ENCODE measurements at regions not wholly inside any gene's neighbourhood (a gene's known extent, or its start where the extent isn't known, plus 50 kb on each side); places are given as distances from the start of the nearest gene placed in this dataset.

DNA sequence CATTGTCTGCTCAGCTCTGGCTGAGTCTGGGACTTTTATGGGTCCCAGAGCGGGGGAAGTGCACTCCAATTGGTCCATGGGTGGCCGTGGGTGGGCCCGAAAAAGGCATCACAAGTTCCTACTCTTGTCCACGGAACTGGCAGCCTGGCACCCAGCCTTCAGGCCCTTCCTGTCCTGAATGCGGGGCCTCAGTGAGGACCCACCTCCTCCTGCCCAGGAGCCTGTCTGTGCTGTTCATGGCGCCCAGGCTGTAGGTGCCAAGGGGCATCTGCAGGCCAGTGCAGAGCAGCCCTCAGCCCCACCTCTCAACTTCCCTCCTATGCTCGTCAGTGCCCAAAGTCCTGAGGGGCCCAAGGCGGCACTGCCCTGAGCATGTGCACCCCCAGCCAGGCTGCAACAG is 411.7 kb upstream of the KIRREL3 start:
- TF ChIP-seq CTCF (IDR thresholded peaks at IDR 0.05), result no peak
- Histone ChIP-seq H3K4me3 (no peak overlapping the region), H3K36me3 (no peaks in the 10 kb centered on the region), H3K9me3 (peaks cover 18% of the 10 kb centered on the region), H3K4me1 (no peaks in the 10 kb centered on the region), H3K27ac (no peak overlapping the region), H3K27me3 (ENCODE audit: low read depth) (no peaks in the 10 kb centered on the region)
- intact Hi-C loops (cut with DNase I), result no loop called here
- ATAC-seq (peak in 1 of 2 donors; percentile 21), DNase-seq (no peak)

DNA sequence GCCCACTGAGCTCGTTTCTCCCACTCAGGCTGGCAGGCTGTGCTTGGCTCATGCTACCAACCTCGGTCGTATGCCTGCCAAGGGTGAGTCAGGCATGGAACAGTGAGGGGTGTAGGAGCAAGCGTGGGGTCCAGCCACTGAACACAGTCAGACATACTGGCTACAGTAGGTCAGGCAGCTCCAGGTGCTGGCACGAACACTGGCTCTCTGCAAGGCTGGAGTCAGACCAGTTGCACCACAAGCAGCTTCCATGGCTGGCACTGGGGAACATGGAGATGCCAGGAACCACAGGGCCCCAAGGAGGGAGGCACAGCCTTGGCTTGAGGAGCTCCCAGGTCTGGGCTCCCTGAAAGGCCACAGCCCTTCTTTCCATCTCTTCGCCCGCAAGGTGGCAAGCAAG is 410.7 kb upstream of the KIRREL3 start:
- no peak for TF ChIP-seq CTCF (IDR thresholded peaks at IDR 0.05)
- H3K36me3 ChIP-seq, result no peaks in the 10 kb centered on the region
- no peaks in the 10 kb centered on the region for H3K27me3 ChIP-seq (ENCODE audit: low read depth)
- H3K27ac ChIP-seq, result no peak overlapping the region
- peaks cover 18% of the 10 kb centered on the region for H3K9me3 ChIP-seq
- intact Hi-C loops (cut with DNase I), result no loop called here
- no peak overlapping the region for H3K4me3 ChIP-seq
- ATAC-seq, result peak in 1 of 2 donors; percentile 19
- no peaks in the 10 kb centered on the region for H3K4me1 ChIP-seq
- DNase-seq, result no peak

GRCh38 chr11:127395034-127395433 is 394.5 kb upstream of the KIRREL3 start:
- no peaks in the 10 kb centered on the region for H3K36me3 ChIP-seq
- no peak overlapping the region for H3K4me3 ChIP-seq
- intact Hi-C loops (cut with DNase I), result no loop called here
- H3K27ac ChIP-seq, result no peak overlapping the region
- H3K9me3 ChIP-seq, result no peaks in the 10 kb centered on the region
- no peak for DNase-seq
- H3K4me1 ChIP-seq, result no peaks in the 10 kb centered on the region
- ATAC-seq, result no peak
- no peak for TF ChIP-seq CTCF (IDR thresholded peaks at IDR 0.05)
- no peaks in the 10 kb centered on the region for H3K27me3 ChIP-seq (ENCODE audit: low read depth)

DNA sequence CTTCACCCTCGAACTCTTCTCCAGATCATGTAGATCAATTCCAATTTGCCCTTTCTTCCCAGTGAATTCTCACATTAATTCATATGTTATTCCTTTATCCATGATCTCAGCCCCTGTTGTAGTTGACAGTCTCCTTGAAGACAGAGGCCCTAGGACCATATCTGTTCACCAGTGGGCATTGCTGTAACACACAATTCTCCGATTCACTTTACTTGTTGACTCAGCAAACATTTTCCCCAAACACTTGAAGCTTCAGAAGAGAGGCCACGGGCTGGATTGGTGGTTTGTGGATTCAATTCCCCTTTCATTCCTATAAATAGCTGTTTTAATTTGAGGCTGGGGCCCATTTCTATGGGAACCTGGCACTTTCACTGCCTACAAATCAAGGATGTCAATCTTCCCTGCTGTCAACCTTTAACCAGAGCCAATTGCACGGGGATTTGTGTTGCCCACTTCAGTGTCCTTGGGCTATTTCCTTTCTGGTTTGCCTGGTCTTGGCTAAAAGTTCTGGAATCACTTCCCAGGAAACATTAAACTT is 393.0 kb upstream of the KIRREL3 start:
- H3K4me3 ChIP-seq, result no peak overlapping the region
- H3K27me3 ChIP-seq (ENCODE audit: low read depth), result no peaks in the 10 kb centered on the region
- TF ChIP-seq CTCF (IDR thresholded peaks at IDR 0.05), result no peak
- no peaks in the 10 kb centered on the region for H3K36me3 ChIP-seq
- H3K4me1 ChIP-seq, result no peaks in the 10 kb centered on the region
- DNase-seq, result no peak
- intact Hi-C loops (cut with DNase I), result no loop called here
- H3K27ac ChIP-seq, result no peak overlapping the region
- H3K9me3 ChIP-seq, result no peaks in the 10 kb centered on the region
- ATAC-seq, result no peak

GRCh38 chr11:127392575-127392974 is 392.0 kb upstream of the KIRREL3 start:
- Histone ChIP-seq H3K27ac (no peak overlapping the region), H3K4me3 (no peak overlapping the region), H3K27me3 (ENCODE audit: low read depth) (no peaks in the 10 kb centered on the region), H3K36me3 (no peaks in the 10 kb centered on the region), H3K4me1 (no peaks in the 10 kb centered on the region), H3K9me3 (no peaks in the 10 kb centered on the region)
- intact Hi-C loops (cut with DNase I), result no loop called here
- ATAC-seq (no peak), DNase-seq (no peak)
- no peak for TF ChIP-seq CTCF (IDR thresholded peaks at IDR 0.05)

GRCh38 chr11:127390465-127390864 is 389.9 kb upstream of the KIRREL3 start:
- Histone ChIP-seq H3K9me3 (no peaks in the 10 kb centered on the region), H3K27ac (no peak overlapping the region), H3K4me1 (no peaks in the 10 kb centered on the region), H3K27me3 (ENCODE audit: low read depth) (no peaks in the 10 kb centered on the region), H3K4me3 (no peak overlapping the region), H3K36me3 (no peaks in the 10 kb centered on the region)
- DNase-seq (no peak), ATAC-seq (no peak)
- intact Hi-C loops (cut with DNase I), result no loop called here
- no peak for TF ChIP-seq CTCF (IDR thresholded peaks at IDR 0.05)

All from lower lobe of right lung (tissue), 2 donors.